LNCAP (cell line): ENCODE measurements at regions not wholly inside any gene's neighbourhood (a gene's known extent, or its start where the extent isn't known, plus 50 kb on each side); places are given as distances from the start of the nearest gene placed in this dataset.

ENCODE experiments used
- TF ChIP-seq, protein P1 (sequence below): fragments of 450-650 bp; IDR thresholded peaks from 2 replicates; pipeline ENCODE4 v1.5.1; 2017; ENCODE audit warnings: mild to moderate bottlenecking

GRCh38 chr4:92237559-92237958, 66.2 kb upstream of the GRID2 start:
- TF ChIP-seq, protein P1, sequence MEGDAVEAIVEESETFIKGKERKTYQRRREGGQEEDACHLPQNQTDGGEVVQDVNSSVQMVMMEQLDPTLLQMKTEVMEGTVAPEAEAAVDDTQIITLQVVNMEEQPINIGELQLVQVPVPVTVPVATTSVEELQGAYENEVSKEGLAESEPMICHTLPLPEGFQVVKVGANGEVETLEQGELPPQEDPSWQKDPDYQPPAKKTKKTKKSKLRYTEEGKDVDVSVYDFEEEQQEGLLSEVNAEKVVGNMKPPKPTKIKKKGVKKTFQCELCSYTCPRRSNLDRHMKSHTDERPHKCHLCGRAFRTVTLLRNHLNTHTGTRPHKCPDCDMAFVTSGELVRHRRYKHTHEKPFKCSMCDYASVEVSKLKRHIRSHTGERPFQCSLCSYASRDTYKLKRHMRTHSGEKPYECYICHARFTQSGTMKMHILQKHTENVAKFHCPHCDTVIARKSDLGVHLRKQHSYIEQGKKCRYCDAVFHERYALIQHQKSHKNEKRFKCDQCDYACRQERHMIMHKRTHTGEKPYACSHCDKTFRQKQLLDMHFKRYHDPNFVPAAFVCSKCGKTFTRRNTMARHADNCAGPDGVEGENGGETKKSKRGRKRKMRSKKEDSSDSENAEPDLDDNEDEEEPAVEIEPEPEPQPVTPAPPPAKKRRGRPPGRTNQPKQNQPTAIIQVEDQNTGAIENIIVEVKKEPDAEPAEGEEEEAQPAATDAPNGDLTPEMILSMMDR: no peak

DNA sequence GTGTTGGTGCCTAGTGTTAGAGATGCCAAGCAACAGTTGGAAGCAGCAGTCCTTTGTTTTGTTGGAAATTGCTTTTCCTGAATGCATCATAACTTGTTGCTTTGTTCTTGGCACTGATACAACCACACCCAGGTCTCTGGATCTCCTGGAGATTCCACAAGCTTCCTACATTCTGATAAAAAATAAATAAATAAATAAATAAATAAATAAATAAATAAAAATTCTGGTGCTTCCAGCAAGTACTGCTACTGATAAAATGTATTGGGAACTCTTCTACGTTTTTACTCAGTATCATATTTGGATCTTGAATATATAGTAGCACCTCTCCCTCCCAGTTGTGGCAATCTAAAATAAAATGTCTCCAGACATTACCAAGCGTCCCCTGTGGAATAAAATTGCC, 62.7 kb upstream of the GRID2 start:
- TF ChIP-seq, protein P1: no peak

GRCh38 chr4:92246384-92246783, 57.4 kb upstream of the GRID2 start:
- TF ChIP-seq, protein P1: no peak

DNA sequence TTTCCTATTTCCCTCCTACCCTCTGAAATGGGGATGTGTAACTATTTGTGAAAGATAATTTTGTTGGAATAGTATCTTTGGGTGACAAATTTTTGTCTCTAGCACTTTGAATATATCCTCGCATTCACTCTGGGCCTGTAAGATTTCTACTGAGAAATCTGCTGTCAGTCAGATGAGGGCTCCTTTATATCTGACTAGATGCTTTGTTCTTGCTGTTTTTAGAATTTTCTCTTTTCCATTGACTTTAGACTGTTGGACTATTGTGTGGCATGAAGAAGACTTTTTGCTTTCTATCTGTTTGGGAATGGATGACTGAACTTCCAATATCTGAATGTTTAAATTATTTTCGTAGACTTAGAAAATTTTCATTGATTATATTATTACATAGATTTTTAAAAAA, 54.2 kb upstream of the GRID2 start:
- TF ChIP-seq, protein P1: no peak

DNA sequence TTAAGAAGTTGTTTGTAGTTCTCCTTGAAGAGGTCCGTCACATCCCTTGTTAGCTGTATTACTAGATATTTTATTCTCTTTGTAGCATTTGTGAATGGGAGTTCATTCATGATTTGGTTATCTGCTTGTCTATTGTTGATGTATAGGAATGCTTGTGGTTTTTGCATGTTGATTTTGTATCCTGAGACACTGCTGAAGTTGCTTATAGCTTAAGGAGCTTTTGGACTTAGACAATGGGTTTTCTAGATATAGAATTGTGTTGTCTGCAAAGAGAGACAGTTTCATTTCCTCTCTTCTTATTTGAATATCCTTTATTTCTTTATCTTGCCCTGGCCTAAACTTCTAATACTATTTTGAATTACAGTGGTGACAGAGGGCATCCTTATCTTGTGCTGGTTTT, 52.1 kb upstream of the GRID2 start:
- TF ChIP-seq, protein P1: no peak

GRCh38 chr4:92252846-92253245, 50.9 kb upstream of the GRID2 start:
- TF ChIP-seq, protein P1: no peak

GRCh38 chr4:92253550-92253949, 50.2 kb upstream of the GRID2 start:
- TF ChIP-seq, protein P1: no peak
